ENCODE measurements at regions not wholly inside any gene's neighbourhood (a gene's known extent, or its start where the extent isn't known, plus 50 kb on each side); places are given as distances from the start of the nearest gene placed in this dataset.

DNA sequence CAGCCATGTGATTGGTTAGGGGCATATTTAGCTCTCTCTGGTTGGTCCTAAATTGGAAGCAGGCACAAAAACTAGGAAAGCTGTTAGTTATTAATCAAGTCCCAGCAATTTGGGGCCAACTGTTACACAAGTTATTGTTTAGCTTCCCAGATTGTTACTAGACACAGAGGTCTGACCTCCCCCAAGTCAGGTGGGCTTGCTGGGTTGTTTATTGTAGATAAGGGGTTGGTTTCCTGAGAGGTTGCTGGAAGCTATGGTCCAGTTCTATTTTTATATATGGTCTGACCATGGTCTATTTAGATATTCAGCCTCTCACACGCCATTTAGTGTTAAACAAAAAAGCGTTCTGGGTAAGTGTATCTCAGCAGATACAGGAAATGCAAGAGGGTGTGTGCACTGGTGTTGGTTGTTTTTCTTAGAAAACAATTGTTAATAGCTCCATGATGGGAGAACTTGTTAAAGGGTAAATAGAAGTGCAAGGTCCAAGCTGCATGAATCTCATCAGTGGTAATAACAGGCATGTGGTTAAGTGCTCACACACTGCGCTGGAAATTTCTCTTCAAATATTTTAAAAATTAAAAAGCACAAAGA is 150.0 kb downstream of the RAP2A start:
- TF ChIP-seq, protein P1, sequence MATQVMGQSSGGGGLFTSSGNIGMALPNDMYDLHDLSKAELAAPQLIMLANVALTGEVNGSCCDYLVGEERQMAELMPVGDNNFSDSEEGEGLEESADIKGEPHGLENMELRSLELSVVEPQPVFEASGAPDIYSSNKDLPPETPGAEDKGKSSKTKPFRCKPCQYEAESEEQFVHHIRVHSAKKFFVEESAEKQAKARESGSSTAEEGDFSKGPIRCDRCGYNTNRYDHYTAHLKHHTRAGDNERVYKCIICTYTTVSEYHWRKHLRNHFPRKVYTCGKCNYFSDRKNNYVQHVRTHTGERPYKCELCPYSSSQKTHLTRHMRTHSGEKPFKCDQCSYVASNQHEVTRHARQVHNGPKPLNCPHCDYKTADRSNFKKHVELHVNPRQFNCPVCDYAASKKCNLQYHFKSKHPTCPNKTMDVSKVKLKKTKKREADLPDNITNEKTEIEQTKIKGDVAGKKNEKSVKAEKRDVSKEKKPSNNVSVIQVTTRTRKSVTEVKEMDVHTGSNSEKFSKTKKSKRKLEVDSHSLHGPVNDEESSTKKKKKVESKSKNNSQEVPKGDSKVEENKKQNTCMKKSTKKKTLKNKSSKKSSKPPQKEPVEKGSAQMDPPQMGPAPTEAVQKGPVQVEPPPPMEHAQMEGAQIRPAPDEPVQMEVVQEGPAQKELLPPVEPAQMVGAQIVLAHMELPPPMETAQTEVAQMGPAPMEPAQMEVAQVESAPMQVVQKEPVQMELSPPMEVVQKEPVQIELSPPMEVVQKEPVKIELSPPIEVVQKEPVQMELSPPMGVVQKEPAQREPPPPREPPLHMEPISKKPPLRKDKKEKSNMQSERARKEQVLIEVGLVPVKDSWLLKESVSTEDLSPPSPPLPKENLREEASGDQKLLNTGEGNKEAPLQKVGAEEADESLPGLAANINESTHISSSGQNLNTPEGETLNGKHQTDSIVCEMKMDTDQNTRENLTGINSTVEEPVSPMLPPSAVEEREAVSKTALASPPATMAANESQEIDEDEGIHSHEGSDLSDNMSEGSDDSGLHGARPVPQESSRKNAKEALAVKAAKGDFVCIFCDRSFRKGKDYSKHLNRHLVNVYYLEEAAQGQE (IDR thresholded peaks at IDR 0.05; ENCODE audit: insufficient read depth in 1 of 2, low read depth in 2 of 2, low read length in 2 of 2) = no peak
- TF ChIP-seq SIN3A (IDR thresholded peaks at IDR 0.05; ENCODE audit: borderline replicate concordance, insufficient read depth, low read length) (no peak), TAF1 (IDR thresholded peaks at IDR 0.05; ENCODE audit: borderline replicate concordance, insufficient read depth, low read length) (no peak), POLR2AphosphoS5 (IDR thresholded peaks at IDR 0.05; ENCODE audit: low read depth, low read length) (no peak), FOXP2 (optimal IDR thresholded peaks at IDR 0.05; ENCODE audit: borderline replicate concordance, extremely low read depth, extremely low read length, insufficient read depth) (no peak)

DNA sequence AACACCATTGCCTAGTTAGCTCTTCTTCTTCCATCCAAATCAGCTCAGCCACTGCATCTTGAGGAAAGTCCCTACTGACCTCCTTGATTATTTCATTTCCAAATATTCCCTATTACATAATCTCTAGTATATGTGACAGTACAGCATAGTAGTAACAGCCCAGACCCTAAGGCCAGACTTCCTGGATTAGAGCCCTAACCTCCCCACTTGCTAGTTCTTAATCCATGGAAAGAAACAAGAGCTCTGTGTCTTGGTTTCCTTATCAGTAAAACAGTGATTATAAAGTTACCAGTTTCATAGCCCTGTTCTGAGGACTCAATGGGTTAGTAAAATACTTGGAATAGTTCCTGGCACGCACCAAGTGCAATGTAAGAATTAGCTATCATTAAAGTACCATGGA is 153.0 kb downstream of the RAP2A start:
- TF ChIP-seq FOXP2 (optimal IDR thresholded peaks at IDR 0.05; ENCODE audit: borderline replicate concordance, extremely low read depth, extremely low read length, insufficient read depth) (no peak), SIN3A (IDR thresholded peaks at IDR 0.05; ENCODE audit: borderline replicate concordance, insufficient read depth, low read length) (no peak), POLR2AphosphoS5 (IDR thresholded peaks at IDR 0.05; ENCODE audit: low read depth, low read length) (no peak), TAF1 (IDR thresholded peaks at IDR 0.05; ENCODE audit: borderline replicate concordance, insufficient read depth, low read length) (no peak)
- TF ChIP-seq, protein P1 (IDR thresholded peaks at IDR 0.05; ENCODE audit: insufficient read depth in 1 of 2, low read depth in 2 of 2, low read length in 2 of 2) = no peak

DNA sequence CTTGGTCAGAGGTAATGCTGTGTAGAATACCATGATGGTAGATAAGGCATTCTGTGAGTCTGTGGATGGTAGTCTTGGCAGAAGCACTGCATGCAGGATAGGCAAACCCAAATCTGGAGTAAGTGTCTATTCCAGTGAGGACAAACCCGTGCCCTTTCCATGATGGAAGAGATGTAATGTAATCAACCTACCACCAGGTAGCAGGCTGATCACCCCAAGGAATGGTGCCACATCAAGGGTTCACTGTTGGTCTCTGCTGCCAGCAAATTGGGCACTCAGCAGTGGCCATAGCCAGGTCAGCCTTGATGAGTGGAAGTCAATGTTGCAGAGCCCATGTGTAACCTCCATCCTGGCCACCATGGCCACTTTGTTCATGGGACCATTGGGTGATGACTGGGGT is 155.0 kb downstream of the RAP2A start:
- TF ChIP-seq, protein P1 (IDR thresholded peaks at IDR 0.05; ENCODE audit: insufficient read depth in 1 of 2, low read depth in 2 of 2, low read length in 2 of 2) = no peak
- TF ChIP-seq FOXP2 (optimal IDR thresholded peaks at IDR 0.05; ENCODE audit: borderline replicate concordance, extremely low read depth, extremely low read length, insufficient read depth) (no peak), POLR2AphosphoS5 (IDR thresholded peaks at IDR 0.05; ENCODE audit: low read depth, low read length) (no peak), SIN3A (IDR thresholded peaks at IDR 0.05; ENCODE audit: borderline replicate concordance, insufficient read depth, low read length) (no peak), TAF1 (IDR thresholded peaks at IDR 0.05; ENCODE audit: borderline replicate concordance, insufficient read depth, low read length) (no peak)

DNA sequence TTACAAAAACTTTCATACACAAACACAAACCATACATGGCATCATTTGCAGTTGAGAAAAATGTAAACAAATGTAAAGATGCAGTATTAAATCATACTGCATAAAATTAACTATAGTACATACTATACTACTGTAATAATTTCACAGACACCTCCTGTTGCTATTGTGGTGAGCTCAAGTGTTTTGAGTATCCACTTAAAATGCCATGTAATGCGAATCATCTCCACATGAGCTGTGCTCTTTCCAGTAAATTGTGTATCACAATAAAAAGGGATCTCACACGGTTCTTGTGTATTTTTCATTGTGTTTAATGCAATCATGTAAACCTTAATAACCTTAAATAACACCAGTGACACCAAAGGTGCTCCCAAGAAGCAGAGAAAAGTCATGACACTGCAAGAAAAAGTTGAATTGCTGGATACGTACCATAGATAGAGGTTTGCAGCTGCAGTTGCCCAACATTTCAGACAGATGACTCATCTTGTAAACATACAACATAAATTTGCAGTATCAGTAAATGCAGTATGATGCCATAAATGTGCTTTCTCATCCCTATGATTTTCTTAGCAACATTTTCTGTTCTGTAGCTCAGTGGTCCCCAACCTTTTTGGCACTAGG is 166.6 kb downstream of the RAP2A start:
- no peak for TF ChIP-seq POLR2AphosphoS5 (IDR thresholded peaks at IDR 0.05; ENCODE audit: low read depth, low read length)
- TF ChIP-seq, protein P1 (IDR thresholded peaks at IDR 0.05; ENCODE audit: insufficient read depth in 1 of 2, low read depth in 2 of 2, low read length in 2 of 2) = no peak

DNA sequence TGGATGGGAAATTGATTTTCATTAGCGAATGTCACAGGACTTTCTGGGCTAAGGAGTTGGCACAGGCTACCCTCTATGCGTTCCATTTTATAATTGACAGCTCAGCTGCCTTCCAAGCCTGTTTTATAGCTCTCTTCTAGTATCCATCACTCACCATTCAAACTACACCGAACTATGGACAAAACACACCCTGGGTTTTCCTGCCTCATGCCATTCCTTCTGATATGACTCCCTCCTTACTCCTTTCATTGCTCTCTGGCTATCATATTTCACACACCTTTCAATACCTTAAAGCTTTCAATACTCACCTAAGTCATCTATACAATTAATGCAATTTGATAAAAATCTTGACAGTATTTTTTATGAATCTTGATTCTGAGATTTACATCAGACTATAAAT is 181.3 kb downstream of the RAP2A start:
- TF ChIP-seq TAF1 (IDR thresholded peaks at IDR 0.05; ENCODE audit: borderline replicate concordance, insufficient read depth, low read length) (no peak), POLR2AphosphoS5 (IDR thresholded peaks at IDR 0.05; ENCODE audit: low read depth, low read length) (no peak), FOXP2 (optimal IDR thresholded peaks at IDR 0.05; ENCODE audit: borderline replicate concordance, extremely low read depth, extremely low read length, insufficient read depth) (no peak), SIN3A (IDR thresholded peaks at IDR 0.05; ENCODE audit: borderline replicate concordance, insufficient read depth, low read length) (no peak)
- TF ChIP-seq, protein P1 (IDR thresholded peaks at IDR 0.05; ENCODE audit: insufficient read depth in 1 of 2, low read depth in 2 of 2, low read length in 2 of 2) = no peak

Measured in PFSK-1 (cell line).